ENCODE measurements at regions not wholly inside any gene's neighbourhood (a gene's known extent, or its start where the extent isn't known, plus 50 kb on each side); places are given as distances from the start of the nearest gene placed in this dataset.
"Not testable (repeated sequence)": the region's sequence is repeated elsewhere in the genome, so short reads cannot be mapped to it uniquely, and the experiment has no call there.

DNA sequence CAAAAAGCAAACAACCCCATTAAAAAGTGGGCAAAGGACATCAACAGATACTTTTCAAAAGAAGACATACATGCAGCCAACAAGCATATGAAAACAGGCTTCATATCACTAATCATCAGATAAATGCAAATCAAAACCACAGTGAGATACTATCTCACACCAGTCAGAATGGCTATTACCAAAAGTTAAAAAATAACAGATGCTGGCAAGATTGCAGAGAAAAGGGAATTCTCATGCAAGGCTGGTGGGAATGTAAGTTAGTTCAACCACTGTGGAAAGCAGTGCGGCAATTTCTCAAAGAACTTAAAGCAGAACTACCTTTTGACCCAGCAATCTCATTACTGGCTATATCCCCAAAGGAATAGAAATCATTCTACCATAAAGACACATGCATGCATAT lies 260.8 kb downstream of the C11orf87 start:
- not testable (repeated sequence) for TF ChIP-seq CTCF (conservative IDR thresholded peaks at IDR 0.05; ENCODE audit: low read depth in 2 of 2); POLR2AphosphoS5 (IDR thresholded peaks at IDR 0.05; ENCODE audit: low read depth); EZH2 (IDR thresholded peaks at IDR 0.05; ENCODE audit: low read depth, unreplicated experiment); REST (IDR thresholded peaks at IDR 0.05; ENCODE audit: unreplicated experiment); EZH2phosphoT487 (IDR thresholded peaks at IDR 0.05; ENCODE audit: unreplicated experiment); JUNB (IDR thresholded peaks at IDR 0.05; ENCODE audit: unreplicated experiment); ZNF331 (CRISPR knock-in tag; IDR thresholded peaks at IDR 0.05; ENCODE audit: low read depth); NANOG (IDR thresholded peaks at IDR 0.05; ENCODE audit: borderline replicate concordance); STAT1 (IDR thresholded peaks at IDR 0.05; ENCODE audit: unreplicated experiment)
